GM12878 (cell line): ENCODE measurements at regions not wholly inside any gene's neighbourhood (a gene's known extent, or its start where the extent isn't known, plus 50 kb on each side); places are given as distances from the start of the nearest gene placed in this dataset.

Experiments
- ATAC-seq: fragments of 200-7000 bp; cut with Tn5 transposase; 3 replicates; pipeline ENCODE4 v1.9.1; 2020; ENCODE audit warnings: mild to moderate bottlenecking, moderate library complexity
- BruUV-seq: library from RNA; stranded (reverse); fragments of 400-500 nt; replicated peaks from 2 replicates; lab custom pipeline; 2021; lab: Mats Ljungman, UMichigan
- CTCF ChIA-PET: fragments of 300-600 bp; sonication (Branson Sonifier 250); formaldehyde crosslinking; extraction: SDS; loops from one replicate; lab custom pipeline; 2021; ENCODE audit warnings: inconsistent platforms; lab: Yijun Ruan, JAX
- POLR2A ChIA-PET: fragments of 350-600 bp; formaldehyde crosslinking; extraction: SDS; loops from one replicate; lab custom pipeline; 2021; ENCODE audit warnings: inconsistent platforms; lab: Charles Lee
- RAD21 ChIA-PET: fragments of 300-600 bp; sonication (Branson Sonifier 250); formaldehyde crosslinking; loops from one replicate; lab custom pipeline; 2023; ENCODE audit warnings: antibody characterized with exemption; ENCODE audit not compliant: unreplicated experiment; lab: Charles Lee
- SMC1A ChIA-PET: fragments of 300-600 bp; sonication (Branson Sonifier 250); formaldehyde crosslinking; loops from one replicate; lab custom pipeline; 2023; ENCODE audit not compliant: unreplicated experiment, uncharacterized antibody; lab: Charles Lee
- DNase-seq: peaks from one replicate; pipeline ENCODE4 v3.0.0-alpha.2; 2011; ENCODE audit warnings: low read depth, low spot score
- FAIRE-seq: peaks from 3 replicates; lab custom pipeline; 2011; peaks lifted over from hg19 to GRCh38; lab: Jason Lieb, UNC
- H2AFZ ChIP-seq: 2 replicates; pipeline ENCODE4 v1.6.0; 2011; ENCODE audit warnings: low read depth, low read length, control low read depth; ENCODE audit not compliant: control insufficient read depth
- H3K27ac ChIP-seq: 2 replicates; pipeline ENCODE4 v1.5.1; 2011; ENCODE audit warnings: control low read depth; ENCODE audit not compliant: control insufficient read depth, insufficient read depth
- H3K27me3 ChIP-seq, 2 experiments: replicated peaks in 1 of 2; 2 replicates each; pipeline versions ENCODE4 v1.6.0 to v1.6.1; 2011; ENCODE audit warnings: low read length in 1 of 2; ENCODE audit not compliant: control insufficient read depth in 2 of 2, insufficient read depth in 2 of 2
- H3K36me3 ChIP-seq, 2 experiments: 2 replicates each; pipeline ENCODE4 v1.5.1; 2011; ENCODE audit warnings: low read length in 1 of 2; ENCODE audit not compliant: control insufficient read depth in 2 of 2, insufficient read depth in 2 of 2
- H3K4me1 ChIP-seq: 2 replicates; pipeline ENCODE4 v1.6.1; 2011; ENCODE audit warnings: mild to moderate bottlenecking, low read length, moderate library complexity, mixed read lengths; ENCODE audit not compliant: control insufficient read depth, insufficient read depth
- H3K4me2 ChIP-seq: 2 replicates; pipeline ENCODE4 v1.6.0; 2011; ENCODE audit warnings: control low read depth; ENCODE audit not compliant: control insufficient read depth, insufficient read depth
- H3K4me3 ChIP-seq: fragments of 200-600 bp; sonication (generic); 2 replicates; pipeline ENCODE4 v1.5.1; 2016
- H3K79me2 ChIP-seq: 2 replicates; pipeline ENCODE4 v1.6.0; 2011; ENCODE audit warnings: low read length; ENCODE audit not compliant: control insufficient read depth, insufficient read depth
- H3K9ac ChIP-seq: 2 replicates; pipeline ENCODE4 v1.8.0; 2011; ENCODE audit warnings: low read length, control low read depth, mixed read lengths; ENCODE audit not compliant: control insufficient read depth, insufficient read depth
- H3K9me3 ChIP-seq: replicated peaks from 3 replicates; pipeline ENCODE4 v1.5.1; 2011; ENCODE audit warnings: mild to moderate bottlenecking, low read length; ENCODE audit not compliant: control insufficient read depth, insufficient read depth
- H4K20me1 ChIP-seq: 2 replicates; pipeline ENCODE4 v1.6.0; 2011; ENCODE audit not compliant: control insufficient read depth, insufficient read depth
- BRCA1 ChIP-seq: IDR thresholded peaks from 2 replicates; pipeline ENCODE4 v1.6.1; 2011; ENCODE audit warnings: low read depth, low read length, improper control_type of control experiment
- IKZF2 ChIP-seq, 2 experiments: fragments of 450-650 bp; IDR thresholded peaks; 2 replicates each; pipeline ENCODE4 v1.6.1; 2017; ENCODE audit warnings: mild to moderate bottlenecking in 2 of 2, moderate library complexity in 2 of 2
- IRF4 ChIP-seq: IDR thresholded peaks from 2 replicates; pipeline ENCODE4 v1.6.1; 2011; ENCODE audit warnings: low read depth, low read length
- JUNB ChIP-seq: IDR thresholded peaks from 2 replicates; pipeline ENCODE4 v1.6.1; 2016; ENCODE audit warnings: antibody characterized with exemption, mild to moderate bottlenecking
- MTA2 ChIP-seq: fragments of 450-650 bp; IDR thresholded peaks from 2 replicates; pipeline ENCODE4 v1.6.1; 2016; ENCODE audit warnings: low read depth, mild to moderate bottlenecking, moderate library complexity
- RUNX3 ChIP-seq: IDR thresholded peaks from 2 replicates; pipeline ENCODE4 v1.6.1; 2012; ENCODE audit warnings: low read length, inconsistent platforms
- ZZZ3 ChIP-seq: IDR thresholded peaks from 2 replicates; pipeline ENCODE4 v1.6.1; 2011; ENCODE audit warnings: low read depth; ENCODE audit not compliant: control insufficient read depth, insufficient read length
- WGBS: methylation state at CpG from one replicate; pipeline ENCODE4 v1.1.6; 2016; ENCODE audit warnings: low lambda C conversion rate; ENCODE audit not compliant: insufficient replicate concordance, insufficient coverage; ENCODE audit errors: missing lambda C conversion rate; 5-methylcytosine and 5-hydroxymethylcytosine counted together
- in situ Hi-C: fragments of 300-500 bp; cut with MboI; formaldehyde crosslinking; loops from 9 replicates; pipeline ENCODE4 v1.14.3; 2018; ENCODE audit warnings: mixed read lengths
- intact Hi-C: fragments of 100-400 bp; cut with micrococcal nuclease; formaldehyde crosslinking; loops from one replicate; pipeline ENCODE4 v1.14.2; 2022; ENCODE audit not compliant: unreplicated experiment
- TF ChIP-seq, protein P1 (sequence below): IDR thresholded peaks from 2 replicates; pipeline ENCODE4 v1.6.1; 2011; ENCODE audit warnings: borderline replicate concordance, low read depth, mild to moderate bottlenecking, moderate library complexity, low read length; ENCODE audit not compliant: insufficient read depth, poor library complexity, severe bottlenecking

DNA sequence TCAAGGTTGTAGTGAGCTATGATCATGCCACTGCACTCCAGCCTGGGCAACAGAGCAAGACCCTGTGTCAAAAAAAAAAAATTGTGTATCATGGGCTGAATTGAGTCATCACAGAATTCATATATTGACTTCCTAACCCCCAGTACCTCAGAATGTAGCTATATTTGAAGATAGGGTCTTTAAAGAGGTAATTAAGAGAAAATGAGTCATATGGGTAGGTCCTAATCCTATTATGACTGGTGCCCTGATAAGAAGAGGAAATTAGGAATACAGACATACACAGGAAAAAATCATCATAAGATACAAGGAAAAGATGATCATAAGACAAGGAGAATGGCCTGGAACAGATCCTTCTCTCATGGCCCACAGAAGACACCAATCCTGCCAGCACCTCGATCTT is 466.4 kb upstream of the ACVR2A start:
- H3K9me3 ChIP-seq, result no peaks in the 10 kb centered on the region
- H3K4me2 ChIP-seq, result no peak overlapping the region
- FAIRE-seq, result no peak
- no TSS peak for BruUV-seq
- no peak overlapping the region for H3K27ac ChIP-seq
- ATAC-seq, result peak; percentile 36; the same call in 2 of the 3 replicates
- no peaks in the 10 kb centered on the region for H3K4me1 ChIP-seq
- intact Hi-C loops, result no loop called here
- POLR2A ChIA-PET, result no interaction called here
- no peak overlapping the region for H3K9ac ChIP-seq
- H3K36me3 ChIP-seq, result no peaks in the 10 kb centered on the region
- no peak overlapping the region for H3K4me3 ChIP-seq
- SMC1A ChIA-PET, result interaction anchor here (2.0 kb wide), 1 partner anchor 13 kb away, joined by 4 read pairs; no protein-coding TSS in a partner anchor
- no peak overlapping the region; the same call in 1 of the 2 replicates for H2AFZ ChIP-seq
- RAD21 ChIA-PET, result no interaction called here
- no peaks in the 10 kb centered on the region for H3K27me3 ChIP-seq
- H3K79me2 ChIP-seq, result no peaks in the 10 kb centered on the region
- in situ Hi-C loops, result no loop called here
- TF ChIP-seq BRCA1, result no peak
- peak; percentile 74 for TF ChIP-seq JUNB
- peak; percentile 64; the same call in 1 of the 2 replicates for TF ChIP-seq IRF4
- TF ChIP-seq, protein P1, sequence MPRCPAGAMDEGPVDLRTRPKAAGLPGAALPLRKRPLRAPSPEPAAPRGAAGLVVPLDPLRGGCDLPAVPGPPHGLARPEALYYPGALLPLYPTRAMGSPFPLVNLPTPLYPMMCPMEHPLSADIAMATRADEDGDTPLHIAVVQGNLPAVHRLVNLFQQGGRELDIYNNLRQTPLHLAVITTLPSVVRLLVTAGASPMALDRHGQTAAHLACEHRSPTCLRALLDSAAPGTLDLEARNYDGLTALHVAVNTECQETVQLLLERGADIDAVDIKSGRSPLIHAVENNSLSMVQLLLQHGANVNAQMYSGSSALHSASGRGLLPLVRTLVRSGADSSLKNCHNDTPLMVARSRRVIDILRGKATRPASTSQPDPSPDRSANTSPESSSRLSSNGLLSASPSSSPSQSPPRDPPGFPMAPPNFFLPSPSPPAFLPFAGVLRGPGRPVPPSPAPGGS, result no peak
- TF ChIP-seq MTA2, result peak; percentile 39; the same call in 1 of the 2 replicates
- no peak for TF ChIP-seq ZZZ3
- TF ChIP-seq RUNX3, result 0 out of 2 replicates have a peak, but pooled peaks have one; percentile 9
- peak in 1 of 2 experiments; percentile 27; a peak in 1 of 4 replicates for TF ChIP-seq IKZF2 (IDR thresholded peaks at IDR 0.05)
- DNase-seq, result no peak
- H4K20me1 ChIP-seq, result no peaks in the 10 kb centered on the region
- CTCF ChIA-PET, result no interaction called here
- WGBS, result 21% methylated on average over 1 of the region's 1 CpG
